ENCODE measurements at regions not wholly inside any gene's neighbourhood (a gene's known extent, or its start where the extent isn't known, plus 50 kb on each side); places are given as distances from the start of the nearest gene placed in this dataset.

DNA sequence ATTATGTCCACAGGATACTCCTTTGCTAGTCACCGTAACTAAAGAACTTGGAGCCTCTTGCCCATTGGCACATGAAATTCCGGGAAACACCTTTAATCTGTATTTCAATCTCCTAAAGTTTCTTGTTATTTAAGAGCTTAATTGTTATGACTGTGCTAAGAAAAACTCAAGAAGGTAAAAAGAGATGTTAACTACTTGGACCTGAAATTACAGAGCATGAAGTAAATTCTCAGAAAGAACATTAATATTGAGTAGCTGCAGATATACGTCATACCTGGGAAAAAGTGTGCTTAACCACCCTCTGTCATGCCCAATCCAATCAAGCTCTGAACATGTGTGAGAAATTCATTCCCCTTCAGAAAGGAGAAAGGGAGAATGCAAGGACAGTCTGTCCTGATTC lies 394.9 kb upstream of the PTGER4 start:
- no peaks in the 10 kb centered on the region for H3K27me3 ChIP-seq (ENCODE audit: control insufficient read depth, insufficient read depth, low read length)
- no peak overlapping the region for H3K4me3 ChIP-seq (ENCODE audit: low read depth, low read length)
- no peaks in the 10 kb centered on the region for H3K9me3 ChIP-seq (ENCODE audit: control insufficient read depth, insufficient read depth, low read length)
- TF ChIP-seq CTCF (IDR thresholded peaks at IDR 0.05; ENCODE audit: low read depth, low read length): no peak
- H3K27ac ChIP-seq (ENCODE audit: low read depth, low read length): no peak overlapping the region
- DNase-seq (ENCODE audit: low read depth, low spot score): no peak
- CTCF ChIA-PET: no interaction called here
- POLR2A ChIA-PET: no interaction called here

DNA sequence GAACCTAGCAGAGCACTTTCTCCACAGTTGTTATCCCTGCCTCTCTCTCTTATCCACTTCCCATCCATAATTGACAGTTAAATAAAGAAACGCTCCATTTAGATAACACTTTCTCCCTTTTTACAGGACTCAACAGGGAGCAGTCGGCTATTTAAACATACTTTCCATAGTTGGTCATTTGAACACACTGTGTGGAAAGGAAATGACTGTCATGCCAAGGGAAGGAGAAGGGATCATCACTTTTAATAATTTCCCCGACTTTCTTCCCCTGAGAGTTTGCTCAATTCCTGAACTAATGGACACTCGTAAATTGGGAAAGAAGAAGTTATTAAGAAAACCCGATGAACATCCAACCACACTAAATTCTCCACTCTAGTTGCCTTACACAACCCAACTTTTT lies 400.8 kb upstream of the PTGER4 start:
- no peak for DNase-seq (ENCODE audit: low read depth, low spot score)
- no peak overlapping the region for H3K4me3 ChIP-seq (ENCODE audit: low read depth, low read length)
- POLR2A ChIA-PET: no interaction called here
- H3K27me3 ChIP-seq (ENCODE audit: control insufficient read depth, insufficient read depth, low read length): no peaks in the 10 kb centered on the region
- no peak overlapping the region for H3K27ac ChIP-seq (ENCODE audit: low read depth, low read length)
- no peaks in the 10 kb centered on the region for H3K9me3 ChIP-seq (ENCODE audit: control insufficient read depth, insufficient read depth, low read length)
- no peak for TF ChIP-seq CTCF (IDR thresholded peaks at IDR 0.05; ENCODE audit: low read depth, low read length)
- CTCF ChIA-PET: no interaction called here

- H3K27ac ChIP-seq (ENCODE audit: low read depth, low read length): no peak overlapping the region
- no peaks in the 10 kb centered on the region for H3K9me3 ChIP-seq (ENCODE audit: control insufficient read depth, insufficient read depth, low read length)
- no peak for DNase-seq (ENCODE audit: low read depth, low spot score)
- TF ChIP-seq CTCF (IDR thresholded peaks at IDR 0.05; ENCODE audit: low read depth, low read length): no peak
- no peaks in the 10 kb centered on the region for H3K27me3 ChIP-seq (ENCODE audit: control insufficient read depth, insufficient read depth, low read length)
- CTCF ChIA-PET: no interaction called here
- POLR2A ChIA-PET: no interaction called here
- no peak overlapping the region for H3K4me3 ChIP-seq (ENCODE audit: low read depth, low read length)
Observed at GRCh38 chr5:40277161-40277906, 402.4 kb upstream of the PTGER4 start.

DNA sequence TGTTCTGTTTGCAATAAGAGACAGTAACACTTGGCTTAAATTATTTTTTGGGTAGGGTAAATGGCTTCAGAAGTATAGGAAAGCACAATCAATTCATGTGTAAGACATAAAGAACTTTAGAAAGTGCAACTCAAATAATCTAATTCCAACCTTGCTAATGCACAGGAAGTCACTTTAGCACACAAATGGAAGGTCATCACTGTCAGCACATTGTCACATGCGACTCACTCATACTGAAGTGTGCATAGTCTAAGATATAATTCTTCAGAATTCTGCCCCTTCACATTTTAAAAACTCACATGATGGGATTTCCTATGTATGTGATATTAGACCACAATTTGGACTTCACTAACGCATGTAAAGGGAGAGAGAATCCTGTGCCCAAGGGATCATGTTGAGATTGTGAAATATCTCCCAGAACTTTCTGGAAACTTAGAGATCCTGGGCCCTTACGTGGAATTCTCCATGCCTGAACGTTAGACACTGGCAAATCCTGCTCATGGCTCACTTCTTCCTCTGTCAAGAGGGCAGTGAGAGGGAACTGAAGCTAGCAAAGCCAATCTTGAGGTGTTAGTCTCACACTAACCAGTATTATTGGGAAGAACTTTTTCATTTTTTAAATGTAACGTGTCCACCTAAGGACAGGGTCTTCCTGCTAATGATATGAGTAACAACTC lies 403.2 kb upstream of the PTGER4 start:
- no peak for TF ChIP-seq CTCF (IDR thresholded peaks at IDR 0.05; ENCODE audit: low read depth, low read length)
- DNase-seq (ENCODE audit: low read depth, low spot score): no peak
- ChIA-PET CTCF (no interaction called here), POLR2A (no interaction called here)
- Histone ChIP-seq H3K4me3 (ENCODE audit: low read depth, low read length) (no peak overlapping the region), H3K27me3 (ENCODE audit: control insufficient read depth, insufficient read depth, low read length) (no peaks in the 10 kb centered on the region), H3K9me3 (ENCODE audit: control insufficient read depth, insufficient read depth, low read length) (no peaks in the 10 kb centered on the region), H3K27ac (ENCODE audit: low read depth, low read length) (no peak overlapping the region)

DNA sequence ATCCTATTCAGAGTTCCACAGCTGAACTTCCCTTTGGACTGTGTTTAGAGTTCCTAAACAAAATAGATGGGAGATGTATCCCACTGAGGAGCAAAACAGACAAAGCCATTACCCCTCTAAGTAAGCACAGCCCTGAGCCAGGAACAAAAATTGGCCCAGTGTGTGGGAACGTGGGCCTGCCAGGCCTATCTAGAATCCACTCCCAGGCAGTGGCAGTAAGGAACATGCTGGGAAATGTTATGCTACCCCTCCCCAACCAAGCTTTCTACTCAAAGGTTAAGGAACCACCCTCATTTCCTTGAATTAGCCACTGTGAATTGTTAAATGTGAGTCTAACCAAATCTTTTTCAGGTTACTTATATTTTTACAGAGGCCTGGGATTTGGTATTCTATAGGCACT lies 405.1 kb upstream of the PTGER4 start:
- H3K9me3 ChIP-seq (ENCODE audit: control insufficient read depth, insufficient read depth, low read length): no peaks in the 10 kb centered on the region
- H3K4me3 ChIP-seq (ENCODE audit: low read depth, low read length): no peak overlapping the region
- TF ChIP-seq CTCF (IDR thresholded peaks at IDR 0.05; ENCODE audit: low read depth, low read length): no peak
- no peak overlapping the region for H3K27ac ChIP-seq (ENCODE audit: low read depth, low read length)
- H3K27me3 ChIP-seq (ENCODE audit: control insufficient read depth, insufficient read depth, low read length): no peaks in the 10 kb centered on the region
- DNase-seq (ENCODE audit: low read depth, low spot score): no peak
- CTCF ChIA-PET: no interaction called here
- POLR2A ChIA-PET: no interaction called here

All from AG04450 (cell line).